ENCODE measurements at regions not wholly inside any gene's neighbourhood (a gene's known extent, or its start where the extent isn't known, plus 50 kb on each side); places are given as distances from the start of the nearest gene placed in this dataset.

- Histone ChIP-seq H3K9me3 (ENCODE audit: low read length) (no peaks in the 10 kb centered on the region), H3K79me2 (ENCODE audit: insufficient read depth, low read depth, low read length) (no peaks in the 10 kb centered on the region), H3K9me2 (ENCODE audit: insufficient read depth, low read length) (no peaks in the 10 kb centered on the region), H3K36me3 (ENCODE audit: insufficient read depth, low read length) (no peaks in the 10 kb centered on the region), H2AFZ (ENCODE audit: low read length) (no peak overlapping the region), H3K4me1 (ENCODE audit: insufficient read depth, low read length, poor library complexity, severe bottlenecking) (no peaks in the 10 kb centered on the region), H3K4me3 (ENCODE audit: low read depth, low read length, poor library complexity, severe bottlenecking) (no peak overlapping the region), H3K27ac (ENCODE audit: low read depth, low read length, poor library complexity, severe bottlenecking) (no peak overlapping the region), H4K20me1 (ENCODE audit: insufficient read depth, low read length) (no peaks in the 10 kb centered on the region), H3K4me2 (ENCODE audit: low read length) (no peak overlapping the region)
- intact Hi-C loops (cut with micrococcal nuclease; ENCODE audit: unreplicated experiment), result no loop called here
- no peak for DNase-seq (ENCODE audit: low spot score)
- TF ChIP-seq CTCF (conservative IDR thresholded peaks at IDR 0.05; ENCODE audit: low read length) (no peak), EZH2phosphoT487 (IDR thresholded peaks at IDR 0.05; ENCODE audit: borderline replicate concordance, low read depth, low read length) (no peak)
- POLR2A ChIA-PET, result interaction anchor here (0.9 kb wide), 1 partner anchor 190 kb away, joined by 3 read pairs; no protein-coding TSS in a partner anchor
- CTCF ChIA-PET (ENCODE audit: unreplicated experiment), result no interaction called here
- no TSS peak for BruUV-seq (replicated peaks)
Observed at GRCh38 chr7:25304691-25305090, 76.4 kb upstream of the NPVF start.

GRCh38 chr7:25305831-25306230 is 77.5 kb upstream of the NPVF start:
- no peaks in the 10 kb centered on the region for H3K9me3 ChIP-seq (ENCODE audit: low read length)
- CTCF ChIA-PET (ENCODE audit: unreplicated experiment), result no interaction called here
- TF ChIP-seq EZH2phosphoT487 (IDR thresholded peaks at IDR 0.05; ENCODE audit: borderline replicate concordance, low read depth, low read length) (no peak), CTCF (conservative IDR thresholded peaks at IDR 0.05; ENCODE audit: low read length) (no peak)
- no peaks in the 10 kb centered on the region for H3K9me2 ChIP-seq (ENCODE audit: insufficient read depth, low read length)
- H2AFZ ChIP-seq (ENCODE audit: low read length), result no peak overlapping the region
- no peak overlapping the region for H3K4me2 ChIP-seq (ENCODE audit: low read length)
- H3K4me1 ChIP-seq (ENCODE audit: insufficient read depth, low read length, poor library complexity, severe bottlenecking), result no peaks in the 10 kb centered on the region
- no peaks in the 10 kb centered on the region for H4K20me1 ChIP-seq (ENCODE audit: insufficient read depth, low read length)
- no TSS peak for BruUV-seq (replicated peaks)
- intact Hi-C loops (cut with micrococcal nuclease; ENCODE audit: unreplicated experiment), result no loop called here
- H3K4me3 ChIP-seq (ENCODE audit: low read depth, low read length, poor library complexity, severe bottlenecking), result no peak overlapping the region
- no peaks in the 10 kb centered on the region for H3K79me2 ChIP-seq (ENCODE audit: insufficient read depth, low read depth, low read length)
- no peaks in the 10 kb centered on the region for H3K36me3 ChIP-seq (ENCODE audit: insufficient read depth, low read length)
- H3K27ac ChIP-seq (ENCODE audit: low read depth, low read length, poor library complexity, severe bottlenecking), result no peak overlapping the region
- no peak for DNase-seq (ENCODE audit: low spot score)
- POLR2A ChIA-PET, result no interaction called here

- ChIA-PET POLR2A (interaction anchor here (0.8 kb wide), 1 partner anchor 31 kb away, joined by 4 read pairs; no protein-coding TSS in a partner anchor), CTCF (ENCODE audit: unreplicated experiment) (no interaction called here)
- no peak overlapping the region for H3K4me3 ChIP-seq (ENCODE audit: low read depth, low read length, poor library complexity, severe bottlenecking)
- no peak for TF ChIP-seq EZH2phosphoT487 (IDR thresholded peaks at IDR 0.05; ENCODE audit: borderline replicate concordance, low read depth, low read length)
- no peak for TF ChIP-seq CTCF (conservative IDR thresholded peaks at IDR 0.05; ENCODE audit: low read length)
- no peaks in the 10 kb centered on the region for H3K9me3 ChIP-seq (ENCODE audit: low read length)
- H3K79me2 ChIP-seq (ENCODE audit: insufficient read depth, low read depth, low read length), result no peaks in the 10 kb centered on the region
- intact Hi-C loops (cut with micrococcal nuclease; ENCODE audit: unreplicated experiment), result no loop called here
- BruUV-seq (replicated peaks), result no TSS peak
- DNase-seq (ENCODE audit: low spot score), result no peak
- H3K27ac ChIP-seq (ENCODE audit: low read depth, low read length, poor library complexity, severe bottlenecking), result no peak overlapping the region
- H3K4me1 ChIP-seq (ENCODE audit: insufficient read depth, low read length, poor library complexity, severe bottlenecking), result no peaks in the 10 kb centered on the region
- no peak overlapping the region for H3K4me2 ChIP-seq (ENCODE audit: low read length)
- no peaks in the 10 kb centered on the region for H3K9me2 ChIP-seq (ENCODE audit: insufficient read depth, low read length)
- H4K20me1 ChIP-seq (ENCODE audit: insufficient read depth, low read length), result no peaks in the 10 kb centered on the region
- H2AFZ ChIP-seq (ENCODE audit: low read length), result no peak overlapping the region
- H3K36me3 ChIP-seq (ENCODE audit: insufficient read depth, low read length), result no peaks in the 10 kb centered on the region
Observed at GRCh38 chr7:25307624-25308023, 79.3 kb upstream of the NPVF start.

Data from OCI-LY7 (cell line).